Nephron (organoid): ENCODE measurements at regions not wholly inside any gene's neighbourhood (a gene's known extent, or its start where the extent isn't known, plus 50 kb on each side); places are given as distances from the start of the nearest gene placed in this dataset.

Experiments used
- H3K27ac Mint-ChIP-seq, 3 experiments: 2 replicates each; pipeline ENCODE4 v1.8.0; 2020; ENCODE audit warnings: mixed read lengths in 3 of 3, mild to moderate bottlenecking in 2 of 3, moderate library complexity in 1 of 3
- H3K27me3 Mint-ChIP-seq: 2 replicates; pipeline ENCODE4 v1.8.0; 2021; ENCODE audit warnings: low read depth, mild to moderate bottlenecking, moderate library complexity, mixed read lengths
- H3K36me3 Mint-ChIP-seq: 2 replicates; pipeline ENCODE4 v1.8.0; 2020; ENCODE audit warnings: low read depth, mixed read lengths
- H3K4me1 Mint-ChIP-seq: 2 replicates; pipeline ENCODE4 v1.8.0; 2020; ENCODE audit warnings: mixed read lengths
- H3K4me3 Mint-ChIP-seq, 3 experiments: 2 replicates each; pipeline ENCODE4 v1.8.0; 2020; ENCODE audit warnings: mild to moderate bottlenecking in 3 of 3, mixed read lengths in 3 of 3, moderate library complexity in 2 of 3
- H3K9me3 Mint-ChIP-seq: 2 replicates; pipeline ENCODE4 v1.8.0; 2020; ENCODE audit warnings: mixed read lengths
- TF ChIP-seq, protein P1 (sequence below), 3 experiments: fragments of 200-600 bp; sonication (generic); IDR thresholded peaks; one replicate each; pipeline ENCODE4 v1.5.0; 2021; ENCODE audit warnings: antibody characterized with exemption in 3 of 3; ENCODE audit not compliant: unreplicated experiment in 3 of 3

DNA sequence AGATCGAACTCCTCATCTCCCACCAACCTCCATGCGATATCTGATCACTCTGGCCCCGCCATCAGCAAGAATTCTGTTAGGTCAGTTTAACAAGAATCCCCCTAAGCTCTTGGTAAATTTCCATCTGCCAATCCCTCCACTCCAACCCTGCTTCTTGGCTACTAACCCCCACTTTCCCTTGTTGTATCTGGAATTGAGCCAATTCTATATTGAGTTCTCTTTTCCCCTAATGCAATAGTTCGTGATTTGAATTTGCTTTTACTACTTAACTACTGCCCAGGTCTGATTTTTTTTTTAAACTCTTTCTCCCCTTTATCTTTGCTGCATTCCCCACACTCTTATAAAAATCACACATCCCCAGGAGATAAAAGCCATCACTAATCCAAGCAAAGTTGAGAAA lies 159.3 kb upstream of the STK17B start:
- H3K9me3 Mint-ChIP-seq: no peaks in the 10 kb centered on the region
- TF ChIP-seq, protein P1, sequence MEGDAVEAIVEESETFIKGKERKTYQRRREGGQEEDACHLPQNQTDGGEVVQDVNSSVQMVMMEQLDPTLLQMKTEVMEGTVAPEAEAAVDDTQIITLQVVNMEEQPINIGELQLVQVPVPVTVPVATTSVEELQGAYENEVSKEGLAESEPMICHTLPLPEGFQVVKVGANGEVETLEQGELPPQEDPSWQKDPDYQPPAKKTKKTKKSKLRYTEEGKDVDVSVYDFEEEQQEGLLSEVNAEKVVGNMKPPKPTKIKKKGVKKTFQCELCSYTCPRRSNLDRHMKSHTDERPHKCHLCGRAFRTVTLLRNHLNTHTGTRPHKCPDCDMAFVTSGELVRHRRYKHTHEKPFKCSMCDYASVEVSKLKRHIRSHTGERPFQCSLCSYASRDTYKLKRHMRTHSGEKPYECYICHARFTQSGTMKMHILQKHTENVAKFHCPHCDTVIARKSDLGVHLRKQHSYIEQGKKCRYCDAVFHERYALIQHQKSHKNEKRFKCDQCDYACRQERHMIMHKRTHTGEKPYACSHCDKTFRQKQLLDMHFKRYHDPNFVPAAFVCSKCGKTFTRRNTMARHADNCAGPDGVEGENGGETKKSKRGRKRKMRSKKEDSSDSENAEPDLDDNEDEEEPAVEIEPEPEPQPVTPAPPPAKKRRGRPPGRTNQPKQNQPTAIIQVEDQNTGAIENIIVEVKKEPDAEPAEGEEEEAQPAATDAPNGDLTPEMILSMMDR (IDR thresholded peaks at IDR 0.05; ENCODE audit: unreplicated experiment in 3 of 3): no peak
- peak overlapping the region in 2 of 3 experiments; percentile 7 to 23 for H3K27ac Mint-ChIP-seq
- H3K4me3 Mint-ChIP-seq: no peak overlapping the region
- peaks cover 7% of the 10 kb centered on the region for H3K4me1 Mint-ChIP-seq
- no peaks in the 10 kb centered on the region for H3K36me3 Mint-ChIP-seq
- no peaks in the 10 kb centered on the region for H3K27me3 Mint-ChIP-seq

DNA sequence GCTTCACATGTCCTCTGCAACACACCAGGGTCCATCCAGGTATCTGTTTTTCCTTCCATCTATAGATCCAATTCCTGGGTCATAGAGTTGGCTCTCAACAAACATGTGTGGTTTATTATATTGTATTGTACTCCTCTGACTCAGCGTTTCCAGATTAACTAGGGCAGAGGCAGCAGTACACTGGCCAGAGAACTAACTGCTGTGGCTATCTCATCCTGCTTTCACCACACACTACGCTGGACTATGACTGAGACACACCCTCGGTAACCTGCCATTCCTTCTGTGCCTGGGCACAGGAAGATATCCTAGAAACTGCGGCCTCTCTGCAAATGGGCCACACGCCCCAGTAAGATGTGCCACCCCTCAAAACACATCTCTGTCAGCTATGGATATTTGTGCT lies 159.8 kb upstream of the STK17B start:
- TF ChIP-seq, protein P1 (IDR thresholded peaks at IDR 0.05; ENCODE audit: unreplicated experiment in 3 of 3): no peak
- H3K4me3 Mint-ChIP-seq: no peak overlapping the region
- H3K27ac Mint-ChIP-seq: peak overlapping the region in 1 of 3 experiments; percentile 7
- no peaks in the 10 kb centered on the region for H3K9me3 Mint-ChIP-seq
- no peaks in the 10 kb centered on the region for H3K27me3 Mint-ChIP-seq
- H3K36me3 Mint-ChIP-seq: no peaks in the 10 kb centered on the region
- peaks cover 7% of the 10 kb centered on the region for H3K4me1 Mint-ChIP-seq

DNA sequence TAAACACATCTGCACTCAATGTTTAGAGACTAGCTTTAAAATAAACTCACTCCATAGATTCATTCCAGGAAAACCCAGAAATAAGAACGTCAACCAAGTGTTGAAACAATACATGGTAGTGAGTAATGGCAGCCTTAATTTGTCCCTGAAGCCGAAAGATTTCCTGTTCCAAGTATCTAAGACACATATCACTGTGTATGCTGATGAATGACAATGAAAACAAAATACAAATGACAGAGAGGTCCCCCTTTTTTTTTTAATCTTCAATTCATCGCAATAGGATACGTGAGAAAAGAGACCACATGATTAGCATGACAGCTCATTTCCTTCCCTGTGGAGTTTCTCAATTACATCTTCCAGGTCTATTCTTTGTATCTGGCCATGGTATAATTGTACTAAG lies 160.5 kb upstream of the STK17B start:
- Mint-ChIP-seq H3K27ac (no peak overlapping the region), H3K9me3 (no peaks in the 10 kb centered on the region), H3K27me3 (no peaks in the 10 kb centered on the region), H3K36me3 (no peaks in the 10 kb centered on the region), H3K4me1 (peaks cover 7% of the 10 kb centered on the region), H3K4me3 (no peak overlapping the region)
- TF ChIP-seq, protein P1 (IDR thresholded peaks at IDR 0.05; ENCODE audit: unreplicated experiment in 3 of 3): no peak

DNA sequence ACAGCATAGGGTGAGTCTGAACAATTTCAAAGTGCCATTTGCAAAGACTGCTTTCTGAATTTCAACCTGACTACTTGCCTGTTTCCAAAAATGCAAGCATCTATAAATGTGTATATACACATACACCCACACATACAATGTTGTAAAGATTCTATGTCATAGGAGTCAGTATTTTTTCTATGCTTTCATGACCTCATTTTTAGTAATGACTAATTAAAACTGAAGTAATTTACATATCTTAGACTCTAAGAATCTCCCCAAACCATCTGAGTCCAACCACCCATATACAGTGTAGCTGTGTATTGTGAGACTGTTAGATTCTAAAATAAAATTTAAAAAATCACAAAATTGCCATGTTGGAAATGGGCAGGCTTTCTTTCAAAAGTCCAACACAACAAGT lies 162.0 kb upstream of the STK17B start:
- TF ChIP-seq, protein P1 (IDR thresholded peaks at IDR 0.05; ENCODE audit: unreplicated experiment in 3 of 3): no peak
- Mint-ChIP-seq H3K4me3 (no peak overlapping the region), H3K9me3 (no peaks in the 10 kb centered on the region), H3K27ac (no peak overlapping the region), H3K4me1 (peaks cover 7% of the 10 kb centered on the region), H3K27me3 (no peaks in the 10 kb centered on the region), H3K36me3 (no peaks in the 10 kb centered on the region)

DNA sequence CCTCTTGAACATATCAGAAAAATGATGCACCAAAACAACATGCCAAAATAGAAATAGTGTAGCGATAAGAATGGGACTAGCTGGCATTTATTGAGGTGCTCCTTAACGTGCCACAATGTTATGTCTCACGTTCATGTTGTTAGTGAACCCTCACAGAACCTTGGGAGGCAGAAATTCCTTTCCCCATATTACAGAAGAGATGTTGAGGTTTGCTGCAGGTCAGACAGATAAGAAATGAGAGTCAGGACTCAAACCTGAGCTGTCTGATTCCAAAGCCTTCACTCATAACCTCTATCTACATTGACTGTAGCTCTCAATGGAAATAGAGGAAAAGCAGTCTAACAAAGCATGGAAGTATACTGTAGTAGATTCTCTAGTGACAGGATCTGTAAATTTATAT lies 163.3 kb upstream of the STK17B start:
- Mint-ChIP-seq H3K27me3 (no peaks in the 10 kb centered on the region), H3K4me1 (peaks cover 7% of the 10 kb centered on the region), H3K9me3 (no peaks in the 10 kb centered on the region), H3K27ac (no peak overlapping the region), H3K36me3 (no peaks in the 10 kb centered on the region), H3K4me3 (no peak overlapping the region)
- TF ChIP-seq, protein P1 (IDR thresholded peaks at IDR 0.05; ENCODE audit: unreplicated experiment in 3 of 3): no peak

DNA sequence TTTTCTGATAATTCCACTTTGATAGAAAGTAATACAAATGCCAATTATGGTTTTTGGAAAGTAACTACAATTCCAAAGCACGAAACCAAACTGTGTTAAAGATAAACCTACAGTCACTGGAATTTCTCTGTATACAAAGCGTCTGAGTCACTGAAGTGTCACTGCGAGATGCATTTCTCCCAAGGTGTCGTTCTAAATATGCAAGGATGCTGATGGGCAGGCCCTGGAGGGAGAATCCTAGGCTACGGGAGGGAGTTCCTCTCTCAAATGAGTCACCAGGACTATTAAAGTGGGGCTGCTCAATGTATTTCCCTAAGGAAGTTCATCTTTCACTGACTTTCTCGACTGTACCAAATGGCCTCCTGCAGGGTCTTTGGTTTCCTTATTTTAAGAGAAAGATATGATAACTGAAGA lies 163.8 kb upstream of the STK17B start:
- H3K27ac Mint-ChIP-seq: no peak overlapping the region
- no peaks in the 10 kb centered on the region for H3K27me3 Mint-ChIP-seq
- H3K4me3 Mint-ChIP-seq: no peak overlapping the region
- TF ChIP-seq, protein P1 (IDR thresholded peaks at IDR 0.05; ENCODE audit: unreplicated experiment in 3 of 3): no peak
- no peaks in the 10 kb centered on the region for H3K9me3 Mint-ChIP-seq
- no peaks in the 10 kb centered on the region for H3K36me3 Mint-ChIP-seq
- peaks cover 7% of the 10 kb centered on the region for H3K4me1 Mint-ChIP-seq
